ENCODE measurements at regions not wholly inside any gene's neighbourhood (a gene's known extent, or its start where the extent isn't known, plus 50 kb on each side); places are given as distances from the start of the nearest gene placed in this dataset.

- TF ChIP-seq SP1 (IDR thresholded peaks at IDR 0.05) = no peak
- no peak for TF ChIP-seq ELF4 (IDR thresholded peaks at IDR 0.05)
- no peak for TF ChIP-seq BHLHE40 (IDR thresholded peaks at IDR 0.05; ENCODE audit: borderline replicate concordance)
- TF ChIP-seq FOXM1 (IDR thresholded peaks at IDR 0.05; ENCODE audit: borderline replicate concordance) = no peak
- no peak for TF ChIP-seq HDGF (IDR thresholded peaks at IDR 0.05; ENCODE audit: borderline replicate concordance)
- no peak for TF ChIP-seq SUZ12 (IDR thresholded peaks at IDR 0.05)
- no peak for TF ChIP-seq CTBP1 (IDR thresholded peaks at IDR 0.05; ENCODE audit: borderline replicate concordance)
- TF ChIP-seq LEF1 (IDR thresholded peaks at IDR 0.05; ENCODE audit: borderline replicate concordance) = no peak
- TF ChIP-seq TARDBP (IDR thresholded peaks at IDR 0.05) = no peak
- TF ChIP-seq L3MBTL2 (conservative IDR thresholded peaks at IDR 0.05) = no peak
- TF ChIP-seq FOXA1 (IDR thresholded peaks at IDR 0.05) = no peak
- no peak for TF ChIP-seq NFRKB (IDR thresholded peaks at IDR 0.05)
- no peak for TF ChIP-seq FOXK2 (IDR thresholded peaks at IDR 0.05)
Observed at GRCh38 chr5:108523360-108523759, 141.5 kb upstream of the FBXL17 start.

Data from HEK293T (cell line).